Left renal pelvis (tissue), 4 donors: ENCODE measurements at regions not wholly inside any gene's neighbourhood (a gene's known extent, or its start where the extent isn't known, plus 50 kb on each side); places are given as distances from the start of the nearest gene placed in this dataset.

ENCODE experiments used
- DNase-seq, 4 donors: peaks; one replicate each; pipeline ENCODE4 v3.0.0-alpha.2; 2013; ENCODE audit warnings: low read depth in 4 of 4, low spot score in 3 of 4

GRCh38 chr10:110355141-110355831 lies 50.6 kb upstream of the SMNDC1 start:
- DNase-seq, result no peak

- no peak for DNase-seq
These were observed 51.4 kb upstream of the SMNDC1 start for GRCh38 chr10:110355922-110356627.

- DNase-seq, result peak in 2 of 4 donors; percentile 36 to 42
These were observed 52.0 kb upstream of the SMNDC1 start for GRCh38 chr10:110356628-110357245.

- DNase-seq, result no peak
These were observed 52.6 kb upstream of the SMNDC1 start for GRCh38 chr10:110357252-110357780.

GRCh38 chr10:110357871-110358270 lies 53.2 kb upstream of the SMNDC1 start:
- no peak for DNase-seq

GRCh38 chr10:110358278-110358677 lies 53.6 kb upstream of the SMNDC1 start:
- no peak for DNase-seq

- DNase-seq, result no peak
These were observed 54.3 kb upstream of the SMNDC1 start for GRCh38 chr10:110358869-110359629.

- no peak for DNase-seq
These were observed 56.2 kb upstream of the SMNDC1 start for GRCh38 chr10:110360857-110361474.

- no peak for DNase-seq
These were observed 57.2 kb upstream of the SMNDC1 start for GRCh38 chr10:110361800-110362456.

GRCh38 chr10:110363572-110364411 lies 59.1 kb upstream of the SMNDC1 start:
- no peak for DNase-seq

GRCh38 chr10:110364531-110364937 lies 59.8 kb upstream of the SMNDC1 start:
- DNase-seq, result no peak

GRCh38 chr10:110365356-110366143 lies 60.8 kb upstream of the SMNDC1 start:
- DNase-seq, result no peak

- no peak for DNase-seq
These were observed 61.9 kb upstream of the SMNDC1 start for GRCh38 chr10:110366635-110367034.

GRCh38 chr10:110368002-110368401 lies 63.3 kb upstream of the SMNDC1 start:
- no peak for DNase-seq

- no peak for DNase-seq
These were observed 63.8 kb upstream of the SMNDC1 start for GRCh38 chr10:110368556-110368955.

GRCh38 chr10:110370006-110370405 lies 65.3 kb upstream of the SMNDC1 start:
- no peak for DNase-seq

- no peak for DNase-seq
These were observed 67.9 kb upstream of the SMNDC1 start for GRCh38 chr10:110372656-110373055.

- no peak for DNase-seq
These were observed 68.3 kb upstream of the SMNDC1 start for GRCh38 chr10:110373059-110373458.
